ENCODE measurements at regions not wholly inside any gene's neighbourhood (a gene's known extent, or its start where the extent isn't known, plus 50 kb on each side); places are given as distances from the start of the nearest gene placed in this dataset.

GRCh38 chr5:167577616-167578015, 713.8 kb upstream of the WWC1 start:
- Mint-ChIP-seq H3K27me3 (peaks cover 25% of the 10 kb centered on the region), H3K9me3 (no peaks in the 10 kb centered on the region), H3K36me3 (no peaks in the 10 kb centered on the region), H3K4me1 (peaks cover 3% of the 10 kb centered on the region), H3K4me3 (no peak overlapping the region), H3K27ac (no peak overlapping the region)
- DNase-seq = no peak
- no peak for ATAC-seq (ENCODE audit: low read depth)
- POLR2A ChIA-PET = no interaction called here

DNA sequence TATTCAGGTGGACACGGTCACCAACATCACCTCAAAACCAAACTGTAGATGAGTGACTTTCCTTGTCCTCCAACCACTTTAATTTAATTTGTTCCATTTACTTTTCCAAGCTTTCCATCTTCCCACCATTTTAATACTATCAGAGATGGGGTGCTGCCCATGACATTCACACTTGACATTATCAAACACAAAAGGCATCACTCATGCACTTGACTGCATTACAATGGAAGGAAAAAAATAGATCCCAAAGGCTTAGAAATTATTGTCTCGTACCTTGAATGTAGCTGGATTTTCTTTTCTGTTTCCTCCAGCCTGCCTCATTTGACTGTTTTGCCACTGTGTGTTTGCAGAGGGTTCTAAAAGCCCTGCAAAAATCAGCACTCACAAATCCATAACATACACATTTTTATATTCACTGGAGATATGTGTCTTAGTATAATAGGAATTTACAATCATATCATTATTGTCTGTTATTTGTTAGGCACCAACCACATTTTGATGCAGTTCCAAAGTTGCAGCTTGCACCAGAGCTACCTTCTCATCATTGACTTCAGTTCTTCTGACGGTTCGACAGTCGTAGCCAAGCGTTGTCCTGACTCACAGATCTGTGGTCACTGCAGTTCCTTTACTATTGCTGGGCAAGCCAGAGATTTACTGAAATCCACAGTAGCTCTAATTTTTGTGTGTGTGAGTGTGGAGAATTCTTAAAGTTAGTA, 712.3 kb upstream of the WWC1 start:
- POLR2A ChIA-PET = no interaction called here
- Mint-ChIP-seq H3K9me3 (no peaks in the 10 kb centered on the region), H3K4me3 (no peak overlapping the region), H3K27me3 (peaks cover 13% of the 10 kb centered on the region), H3K36me3 (no peaks in the 10 kb centered on the region), H3K4me1 (no peaks in the 10 kb centered on the region), H3K27ac (no peak overlapping the region)
- ATAC-seq (ENCODE audit: low read depth) (no peak), DNase-seq (no peak)

GRCh38 chr5:167579693-167580055, 711.8 kb upstream of the WWC1 start:
- no peaks in the 10 kb centered on the region for H3K9me3 Mint-ChIP-seq
- H3K27ac Mint-ChIP-seq = no peak overlapping the region
- POLR2A ChIA-PET = no interaction called here
- DNase-seq (no peak), ATAC-seq (ENCODE audit: low read depth) (no peak)
- H3K4me1 Mint-ChIP-seq = no peaks in the 10 kb centered on the region
- no peak overlapping the region for H3K4me3 Mint-ChIP-seq
- no peaks in the 10 kb centered on the region for H3K36me3 Mint-ChIP-seq
- peaks cover 8% of the 10 kb centered on the region for H3K27me3 Mint-ChIP-seq

DNA sequence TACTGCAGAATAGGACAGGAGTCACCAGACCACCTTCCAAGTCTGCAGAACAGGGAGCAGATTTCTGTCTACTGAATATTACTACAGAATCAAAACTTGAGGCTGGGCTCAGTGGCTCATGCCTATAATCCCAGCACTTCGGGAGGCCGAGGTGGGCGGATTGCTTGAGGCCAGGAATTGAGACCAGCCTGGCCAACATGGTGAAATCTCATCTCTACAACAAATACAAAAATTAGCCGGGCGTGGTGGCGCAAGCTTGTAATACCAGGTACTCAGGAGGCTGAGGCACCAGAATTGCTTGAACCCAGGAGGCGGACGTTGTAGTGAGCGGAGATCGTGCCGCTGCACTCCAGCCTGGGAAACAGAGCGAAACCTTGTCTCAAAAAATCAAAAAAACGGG, 710.8 kb upstream of the WWC1 start:
- ATAC-seq (ENCODE audit: low read depth) = no peak
- no peak for DNase-seq
- H3K27ac Mint-ChIP-seq = no peak overlapping the region
- H3K36me3 Mint-ChIP-seq = no peaks in the 10 kb centered on the region
- POLR2A ChIA-PET = no interaction called here
- H3K4me3 Mint-ChIP-seq = no peak overlapping the region
- no peaks in the 10 kb centered on the region for H3K4me1 Mint-ChIP-seq
- H3K9me3 Mint-ChIP-seq = no peaks in the 10 kb centered on the region
- no peaks in the 10 kb centered on the region for H3K27me3 Mint-ChIP-seq

DNA sequence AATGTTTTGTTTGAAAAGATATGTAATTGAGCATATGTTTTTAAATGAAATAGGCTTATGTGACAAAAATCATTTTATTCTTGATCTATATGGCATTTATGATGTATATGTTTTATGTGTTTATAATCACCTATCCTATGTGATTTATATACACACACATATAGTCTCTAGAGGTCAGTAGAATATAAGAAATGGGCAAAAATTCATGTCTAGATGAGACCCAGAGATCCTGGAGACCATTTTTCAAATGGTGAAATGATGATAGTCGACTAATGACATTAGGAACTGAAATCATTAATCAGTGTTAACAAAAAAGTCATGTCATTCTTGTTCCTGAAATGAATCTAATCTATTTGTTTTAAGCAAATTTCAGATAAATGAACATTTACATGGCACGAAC, 709.2 kb upstream of the WWC1 start:
- Mint-ChIP-seq H3K4me1 (no peaks in the 10 kb centered on the region), H3K9me3 (no peaks in the 10 kb centered on the region), H3K4me3 (no peak overlapping the region), H3K27me3 (no peaks in the 10 kb centered on the region), H3K27ac (no peak overlapping the region), H3K36me3 (no peaks in the 10 kb centered on the region)
- ATAC-seq (ENCODE audit: low read depth) (no peak), DNase-seq (no peak)
- POLR2A ChIA-PET = no interaction called here

GRCh38 chr5:167582886-167583285, 708.6 kb upstream of the WWC1 start:
- Mint-ChIP-seq H3K4me3 (no peak overlapping the region), H3K36me3 (no peaks in the 10 kb centered on the region), H3K4me1 (no peaks in the 10 kb centered on the region), H3K27me3 (no peaks in the 10 kb centered on the region), H3K9me3 (no peaks in the 10 kb centered on the region), H3K27ac (no peak overlapping the region)
- ATAC-seq (ENCODE audit: low read depth) (no peak), DNase-seq (no peak)
- POLR2A ChIA-PET = no interaction called here

DNA sequence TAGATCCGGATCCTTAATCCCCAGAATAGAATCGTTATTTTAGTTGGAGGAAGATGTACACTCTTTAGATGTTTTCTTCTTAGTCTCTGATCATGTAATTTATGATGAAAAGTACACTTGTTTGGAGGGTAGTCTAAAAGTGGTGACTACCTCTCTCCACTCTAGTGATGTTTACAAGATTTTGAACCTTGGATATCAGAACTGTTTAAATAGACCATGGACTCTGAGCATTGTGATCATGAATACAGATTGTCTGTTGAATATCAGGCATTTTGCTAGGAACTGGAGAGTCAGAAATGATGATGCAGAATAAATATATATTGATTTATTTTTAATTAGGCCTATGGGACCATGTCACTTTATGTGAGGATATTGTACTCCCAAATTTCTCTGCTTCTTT, 706.3 kb upstream of the WWC1 start:
- H3K27ac Mint-ChIP-seq = no peak overlapping the region
- no peaks in the 10 kb centered on the region for H3K36me3 Mint-ChIP-seq
- H3K4me1 Mint-ChIP-seq = no peaks in the 10 kb centered on the region
- no peaks in the 10 kb centered on the region for H3K27me3 Mint-ChIP-seq
- ATAC-seq (ENCODE audit: low read depth) (no peak), DNase-seq (no peak)
- H3K4me3 Mint-ChIP-seq = no peak overlapping the region
- no peaks in the 10 kb centered on the region for H3K9me3 Mint-ChIP-seq
- POLR2A ChIA-PET = no interaction called here

GRCh38 chr5:167587772-167588437, 703.5 kb upstream of the WWC1 start:
- DNase-seq (no peak), ATAC-seq (ENCODE audit: low read depth) (no peak)
- H3K27ac Mint-ChIP-seq = no peak overlapping the region
- POLR2A ChIA-PET = no interaction called here
- no peaks in the 10 kb centered on the region for H3K27me3 Mint-ChIP-seq
- H3K4me1 Mint-ChIP-seq = no peaks in the 10 kb centered on the region
- H3K4me3 Mint-ChIP-seq = no peak overlapping the region
- H3K36me3 Mint-ChIP-seq = no peaks in the 10 kb centered on the region
- no peaks in the 10 kb centered on the region for H3K9me3 Mint-ChIP-seq

GRCh38 chr5:167592114-167592513, 699.3 kb upstream of the WWC1 start:
- POLR2A ChIA-PET = no interaction called here
- no peaks in the 10 kb centered on the region for H3K36me3 Mint-ChIP-seq
- no peaks in the 10 kb centered on the region for H3K4me1 Mint-ChIP-seq
- H3K27ac Mint-ChIP-seq = no peak overlapping the region
- no peaks in the 10 kb centered on the region for H3K9me3 Mint-ChIP-seq
- ATAC-seq (ENCODE audit: low read depth) = no peak
- DNase-seq = no peak
- H3K27me3 Mint-ChIP-seq = no peaks in the 10 kb centered on the region
- H3K4me3 Mint-ChIP-seq = no peak overlapping the region

DNA sequence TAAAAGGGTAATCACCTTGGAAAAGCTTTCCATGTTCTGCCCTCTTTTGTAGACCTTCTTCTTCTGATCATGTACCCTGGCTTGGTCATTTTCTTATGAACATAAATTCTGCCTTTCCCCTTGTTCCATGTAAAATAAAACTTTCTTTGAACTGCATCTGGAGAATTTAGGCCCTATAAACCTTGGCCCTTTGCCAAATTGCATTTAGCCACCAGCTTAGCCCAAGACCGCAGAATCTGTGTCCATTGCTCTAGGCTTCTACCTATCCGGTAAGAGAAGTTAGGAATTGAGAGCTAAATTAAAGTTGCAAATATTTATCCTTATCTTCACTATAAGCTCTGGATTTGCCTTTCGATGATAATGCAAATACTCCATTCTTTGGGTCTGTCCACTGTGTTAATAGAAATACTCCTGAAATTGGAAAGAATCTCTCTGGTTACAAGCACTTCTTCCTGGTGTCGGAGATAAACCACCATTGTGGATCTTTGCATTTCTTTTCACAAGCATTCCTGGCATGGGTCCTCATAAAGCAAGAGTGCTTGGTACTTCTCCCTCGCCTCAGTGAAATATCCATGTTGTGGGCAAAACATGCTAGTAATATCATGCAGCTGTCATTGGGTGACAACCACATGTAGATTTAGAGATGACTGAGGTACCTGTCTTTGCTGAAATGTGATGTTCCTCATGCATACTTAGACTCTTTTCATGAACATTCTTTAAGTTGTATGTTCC, 698.0 kb upstream of the WWC1 start:
- H3K4me1 Mint-ChIP-seq = no peaks in the 10 kb centered on the region
- no peaks in the 10 kb centered on the region for H3K27me3 Mint-ChIP-seq
- H3K9me3 Mint-ChIP-seq = peaks cover 2% of the 10 kb centered on the region
- no peak overlapping the region for H3K27ac Mint-ChIP-seq
- no peak for DNase-seq
- POLR2A ChIA-PET = no interaction called here
- H3K4me3 Mint-ChIP-seq = no peak overlapping the region
- no peak for ATAC-seq (ENCODE audit: low read depth)
- H3K36me3 Mint-ChIP-seq = no peaks in the 10 kb centered on the region

DNA sequence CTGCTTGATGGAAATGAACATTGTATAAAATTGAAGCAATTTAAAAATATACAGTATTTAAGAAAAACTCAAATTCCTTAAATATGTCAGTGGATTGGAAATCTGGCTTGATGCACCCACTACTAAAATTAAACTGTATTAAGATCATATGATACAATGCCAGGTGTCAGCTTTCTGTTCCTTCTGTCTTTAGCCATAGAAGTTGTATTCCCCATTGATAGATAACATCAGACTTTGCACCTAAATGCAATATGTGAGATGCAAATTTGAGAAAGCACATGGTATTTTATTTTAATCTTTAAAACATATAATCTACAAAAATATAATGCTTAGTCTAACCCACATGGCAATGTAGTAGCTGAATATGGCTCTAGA, 697.4 kb upstream of the WWC1 start:
- no peaks in the 10 kb centered on the region for H3K27me3 Mint-ChIP-seq
- H3K36me3 Mint-ChIP-seq = no peaks in the 10 kb centered on the region
- no peak for DNase-seq

GRCh38 chr5:167594750-167595149, 696.7 kb upstream of the WWC1 start:
- POLR2A ChIA-PET = no interaction called here
- H3K27ac Mint-ChIP-seq = no peak overlapping the region
- DNase-seq = no peak
- no peak for ATAC-seq (ENCODE audit: low read depth)
- H3K27me3 Mint-ChIP-seq = no peaks in the 10 kb centered on the region
- no peak overlapping the region for H3K4me3 Mint-ChIP-seq
- H3K9me3 Mint-ChIP-seq = peaks cover 2% of the 10 kb centered on the region
- H3K36me3 Mint-ChIP-seq = no peaks in the 10 kb centered on the region
- no peaks in the 10 kb centered on the region for H3K4me1 Mint-ChIP-seq

More for the DNA sequence above, 697.4 kb upstream of the WWC1 start:
- Mint-ChIP-seq H3K4me3 (no peak overlapping the region), H3K9me3 (peaks cover 2% of the 10 kb centered on the region), H3K27ac (no peak overlapping the region), H3K4me1 (no peaks in the 10 kb centered on the region)
- ATAC-seq (ENCODE audit: low read depth) = no peak
- POLR2A ChIA-PET = no interaction called here

- Mint-ChIP-seq H3K27me3 (no peaks in the 10 kb centered on the region), H3K9me3 (peaks cover 2% of the 10 kb centered on the region), H3K4me1 (no peaks in the 10 kb centered on the region), H3K36me3 (no peaks in the 10 kb centered on the region), H3K27ac (no peak overlapping the region), H3K4me3 (no peak overlapping the region)
- POLR2A ChIA-PET = no interaction called here
- no peak for ATAC-seq (ENCODE audit: low read depth)
- DNase-seq = no peak
Measured at GRCh38 chr5:167595196-167595595, 696.2 kb upstream of the WWC1 start.

DNA sequence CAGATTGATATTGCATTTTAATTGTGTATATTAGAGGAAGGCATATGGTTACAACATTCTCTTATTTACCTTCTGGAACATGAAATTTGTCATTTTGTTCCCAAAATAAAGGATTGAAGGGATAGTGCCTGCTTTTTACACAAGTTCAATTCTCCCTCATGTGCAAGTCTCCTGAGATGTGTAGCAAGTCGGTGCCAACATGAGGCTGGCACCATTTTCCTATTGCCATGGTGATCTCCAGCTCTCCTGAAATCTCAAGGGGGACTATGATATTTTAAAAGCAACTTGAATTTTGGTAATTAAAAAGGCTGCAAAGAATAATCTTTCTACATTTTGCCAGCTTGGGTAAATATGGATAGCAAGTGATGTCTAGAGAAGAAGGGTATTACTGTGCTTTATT, 693.3 kb upstream of the WWC1 start:
- ATAC-seq (ENCODE audit: low read depth) = no peak
- DNase-seq = no peak
- no peak overlapping the region for H3K4me3 Mint-ChIP-seq
- no peaks in the 10 kb centered on the region for H3K27me3 Mint-ChIP-seq
- H3K4me1 Mint-ChIP-seq = no peaks in the 10 kb centered on the region
- H3K27ac Mint-ChIP-seq = no peak overlapping the region
- POLR2A ChIA-PET = no interaction called here
- H3K36me3 Mint-ChIP-seq = no peaks in the 10 kb centered on the region
- H3K9me3 Mint-ChIP-seq = peaks cover 2% of the 10 kb centered on the region

Measured in activated naive CD8-positive, alpha-beta T cell treated with anti-CD3 and anti-CD28 coated beads, Interleukin-2, amount 10 ng/mL, durations not matched to agents 7 days and 5 days (primary cell).